Activated CD4-positive, CD25-positive, alpha-beta regulatory T cell treated with anti-CD3 and anti-CD28 coated beads, Interleukin-2, amount 50 U/mL, for 24 hours (primary cell): ENCODE measurements at regions not wholly inside any gene's neighbourhood (a gene's known extent, or its start where the extent isn't known, plus 50 kb on each side); places are given as distances from the start of the nearest gene placed in this dataset.

Experiments used
- ATAC-seq, 2 donors: fragments of 150-1000 bp; cut with Tn5 transposase; one replicate each; pipeline ENCODE4 v1.10.0; 2021; ENCODE audit warnings: mild to moderate bottlenecking in 1 of 2, moderate library complexity in 1 of 2

- ATAC-seq, result no peak
Measured at GRCh38 chr4:160877087-160877790, 1286.6 kb downstream of the FSTL5 start.

DNA sequence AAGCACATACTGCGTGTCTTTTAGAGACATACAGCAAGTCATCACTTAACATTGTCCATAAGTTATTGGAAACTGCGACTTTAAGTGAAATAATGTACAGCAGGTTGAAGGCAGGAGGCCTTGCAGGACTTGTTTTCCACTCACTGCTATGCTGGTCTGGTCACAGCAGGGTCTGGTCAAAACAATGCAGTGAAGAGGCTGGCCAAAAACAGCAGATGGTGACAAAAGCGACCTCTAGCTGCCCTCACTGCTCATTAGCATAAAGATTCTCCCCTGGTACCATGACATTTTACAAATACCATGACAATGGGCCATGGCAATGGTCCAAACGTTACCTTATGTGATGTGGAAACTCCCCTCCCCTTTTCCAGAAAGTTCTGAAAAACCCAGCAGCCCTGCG, 1283.6 kb downstream of the FSTL5 start:
- ATAC-seq, result no peak

GRCh38 chr4:160887668-160888067, 1276.1 kb downstream of the FSTL5 start:
- no peak for ATAC-seq

DNA sequence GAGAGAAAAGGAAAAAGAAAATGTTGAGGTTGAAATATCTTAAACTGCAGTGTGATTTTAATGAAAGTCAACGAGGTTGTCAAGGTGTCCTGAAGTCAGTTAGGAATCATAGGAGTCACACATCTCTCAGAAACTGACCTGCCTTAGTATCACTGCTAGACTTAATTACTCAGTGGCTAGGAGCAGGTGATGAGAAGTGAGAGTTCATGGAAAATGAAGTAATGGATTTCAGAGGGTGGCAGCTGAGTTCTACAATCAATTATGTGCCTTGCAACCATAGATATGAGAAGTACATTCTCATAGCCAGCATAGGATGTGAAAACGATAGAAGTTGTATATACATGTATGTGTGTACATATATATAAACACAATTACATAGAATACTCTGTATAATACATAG, 1269.7 kb downstream of the FSTL5 start:
- ATAC-seq, result no peak

DNA sequence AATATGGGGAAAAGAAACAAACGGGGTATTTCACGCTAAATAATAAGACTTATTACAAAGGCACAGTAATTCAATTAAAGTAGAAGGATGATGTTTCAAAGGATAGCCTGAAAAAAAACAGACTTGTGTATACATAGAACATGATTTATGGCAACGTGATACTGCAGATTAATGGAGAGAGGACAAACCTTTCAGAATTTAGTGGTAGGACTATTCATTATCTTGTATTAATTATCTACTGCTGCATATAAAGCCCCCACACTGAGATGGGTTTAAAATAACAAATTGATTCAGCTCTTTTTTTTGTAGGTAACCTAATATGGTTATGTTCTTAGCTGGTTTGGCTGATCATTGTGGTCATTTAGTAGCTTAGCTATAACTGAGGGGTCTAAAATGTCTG, 1269.0 kb downstream of the FSTL5 start:
- no peak for ATAC-seq

GRCh38 chr4:160927311-160927710, 1236.5 kb downstream of the FSTL5 start:
- ATAC-seq, result no peak

- ATAC-seq, result no peak
Measured at GRCh38 chr4:160928482-160928881, 1235.3 kb downstream of the FSTL5 start.

DNA sequence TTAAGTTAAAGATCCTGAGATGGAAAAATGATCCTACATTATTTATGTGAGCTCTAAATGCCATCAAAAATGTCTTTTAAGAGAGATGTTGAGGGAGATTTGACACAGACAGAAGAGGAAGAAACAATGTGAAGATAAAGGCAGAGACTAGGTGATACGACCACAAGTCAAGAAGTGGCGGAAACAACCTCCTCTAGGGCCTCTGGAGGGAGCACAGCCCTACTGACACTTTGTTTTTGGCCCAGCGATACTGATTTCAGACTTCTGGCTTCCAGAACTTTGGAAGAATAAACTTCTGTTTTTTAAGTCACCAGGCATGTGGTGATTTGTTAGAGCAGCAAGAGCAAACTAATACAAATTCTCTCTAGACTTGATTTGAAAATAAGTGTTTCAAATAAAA, 1216.1 kb downstream of the FSTL5 start:
- ATAC-seq, result no peak

- ATAC-seq, result no peak
Measured at GRCh38 chr4:160956875-160957274, 1206.9 kb downstream of the FSTL5 start.

DNA sequence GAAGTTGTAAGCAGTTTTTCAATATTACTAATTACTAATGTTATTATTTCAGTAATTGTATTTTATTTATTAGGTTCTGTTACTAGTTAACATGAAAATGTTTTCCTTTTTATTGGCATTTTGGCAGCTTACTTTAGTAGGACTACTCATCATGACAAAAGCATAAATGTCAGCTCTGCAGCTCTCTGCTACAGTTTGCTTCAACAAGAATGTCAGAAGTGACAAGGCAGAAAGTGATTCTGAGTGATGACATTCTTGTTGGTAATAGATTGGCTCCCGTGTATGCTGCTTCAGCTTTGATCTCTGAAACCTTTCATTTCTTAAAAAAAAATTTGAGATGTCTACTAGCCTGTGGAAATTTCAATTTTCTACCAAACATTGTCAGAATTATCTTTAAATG, 1193.9 kb downstream of the FSTL5 start:
- ATAC-seq, result no peak

GRCh38 chr4:160980091-160980490, 1183.7 kb downstream of the FSTL5 start:
- ATAC-seq, result no peak

GRCh38 chr4:160981083-160981482, 1182.7 kb downstream of the FSTL5 start:
- no peak for ATAC-seq

GRCh38 chr4:160983035-160983434, 1180.8 kb downstream of the FSTL5 start:
- ATAC-seq, result no peak

- ATAC-seq, result no peak
Measured at GRCh38 chr4:161002386-161002785, 1161.4 kb downstream of the FSTL5 start.

- no peak for ATAC-seq
Measured at GRCh38 chr4:161003418-161004057, 1160.3 kb downstream of the FSTL5 start.

DNA sequence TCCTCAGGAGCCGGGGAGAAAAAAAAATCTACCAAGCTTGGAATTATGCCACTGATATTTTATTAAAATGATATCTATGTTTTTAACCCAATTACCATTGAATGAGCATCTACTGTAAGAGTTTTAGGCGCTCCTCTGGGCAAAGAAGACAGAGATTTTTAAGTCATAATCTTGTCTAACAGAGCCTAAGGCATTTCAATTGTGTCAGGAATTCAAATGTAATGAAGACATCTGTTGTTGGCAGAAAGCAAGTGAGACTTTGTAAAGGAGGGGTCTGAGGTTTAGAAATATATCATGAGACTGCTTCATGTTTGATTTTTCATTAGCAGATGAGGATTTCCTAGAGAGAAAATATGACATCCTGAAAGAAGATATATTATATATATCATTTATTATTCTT, 1158.1 kb downstream of the FSTL5 start:
- ATAC-seq, result no peak

DNA sequence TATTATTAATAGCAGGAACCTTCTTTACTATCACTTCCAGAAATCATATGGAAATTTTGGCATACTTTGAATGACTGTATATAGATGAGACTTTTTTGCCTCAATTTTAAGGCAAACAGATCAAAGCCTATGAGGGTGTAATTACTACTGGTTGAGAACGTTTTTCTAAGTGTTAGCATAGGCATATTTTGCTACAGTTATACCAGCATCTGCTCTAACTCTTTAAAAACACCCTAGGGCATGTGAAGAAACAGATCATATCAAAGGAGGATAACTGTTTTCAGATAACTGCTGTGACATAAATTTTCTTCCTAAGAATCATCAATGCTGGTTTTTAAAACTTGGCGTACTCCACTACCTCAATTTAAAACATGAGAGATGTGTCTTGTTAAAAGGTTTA, 1155.3 kb downstream of the FSTL5 start:
- ATAC-seq, result no peak

- ATAC-seq, result no peak
Measured at GRCh38 chr4:161010227-161010626, 1153.6 kb downstream of the FSTL5 start.
